ENCODE measurements at regions not wholly inside any gene's neighbourhood (a gene's known extent, or its start where the extent isn't known, plus 50 kb on each side); places are given as distances from the start of the nearest gene placed in this dataset.

- ATAC-seq, result no peak
- peaks cover 0 to 5% (median 3%) of the 10 kb centered on the region in 3 donors for H3K4me1 ChIP-seq
- H3K4me3 ChIP-seq, result no peak overlapping the region
- no peaks in the 10 kb centered on the region for H3K9me3 ChIP-seq
- TF ChIP-seq POLR2AphosphoS5 (IDR thresholded peaks at IDR 0.05), result no peak
- TF ChIP-seq POLR2A (IDR thresholded peaks at IDR 0.05), result no peak
- no peak for TF ChIP-seq CTCF (IDR thresholded peaks at IDR 0.05)
- no peak for TF ChIP-seq EP300 (IDR thresholded peaks at IDR 0.05)
- no peak overlapping the region for H3K27ac ChIP-seq
- 90% methylated on average over 2 of the region's 2 CpGs; no CpG with 5 or more reads in 1 of the 2 donors for WGBS, 2 donors (ENCODE audit: low coverage in 1 of 2)
- no peaks in the 10 kb centered on the region for H3K27me3 ChIP-seq
- no peaks in the 10 kb centered on the region for H3K36me3 ChIP-seq
These were observed 407.5 kb downstream of the PCNX1 start for GRCh38 chr14:71314717-71315116.

- H3K9me3 ChIP-seq, result no peaks in the 10 kb centered on the region
- peaks cover 0 to 17% (median 4%) of the 10 kb centered on the region in 3 donors for H3K4me1 ChIP-seq
- H3K27me3 ChIP-seq, result no peaks in the 10 kb centered on the region
- no peak overlapping the region for H3K4me3 ChIP-seq
- TF ChIP-seq POLR2AphosphoS5 (IDR thresholded peaks at IDR 0.05) (no peak), EP300 (IDR thresholded peaks at IDR 0.05) (no peak), POLR2A (IDR thresholded peaks at IDR 0.05) (no peak), CTCF (IDR thresholded peaks at IDR 0.05) (no peak)
- WGBS, 2 donors (ENCODE audit: low coverage in 1 of 2), result 70 to 73% methylated on average over 4 of the region's 4 CpGs
- no peaks in the 10 kb centered on the region for H3K36me3 ChIP-seq
- no peak overlapping the region for H3K27ac ChIP-seq
- ATAC-seq, result no peak
These were observed 410.3 kb downstream of the PCNX1 start for GRCh38 chr14:71317385-71318096.

GRCh38 chr14:71318097-71318459 lies 410.8 kb downstream of the PCNX1 start:
- no peak overlapping the region for H3K27ac ChIP-seq
- H3K4me1 ChIP-seq, result peaks cover 0 to 22% (median 4%) of the 10 kb centered on the region in 3 donors
- TF ChIP-seq POLR2AphosphoS5 (IDR thresholded peaks at IDR 0.05), result no peak
- no peak for TF ChIP-seq CTCF (IDR thresholded peaks at IDR 0.05)
- TF ChIP-seq EP300 (IDR thresholded peaks at IDR 0.05), result no peak
- TF ChIP-seq POLR2A (IDR thresholded peaks at IDR 0.05), result no peak
- ATAC-seq, result no peak
- no peak overlapping the region for H3K4me3 ChIP-seq
- H3K9me3 ChIP-seq, result no peaks in the 10 kb centered on the region
- no peaks in the 10 kb centered on the region for H3K27me3 ChIP-seq
- no peaks in the 10 kb centered on the region for H3K36me3 ChIP-seq
- 71 to 75% methylated on average over 2 of the region's 2 CpGs for WGBS, 2 donors (ENCODE audit: low coverage in 1 of 2)

- 4 to 8% methylated on average over 5 of the region's 5 CpGs for WGBS, 2 donors (ENCODE audit: low coverage in 1 of 2)
- Histone ChIP-seq H3K27me3 (no peaks in the 10 kb centered on the region), H3K4me1 (peaks cover 0 to 31% (median 4%) of the 10 kb centered on the region in 3 donors), H3K36me3 (no peaks in the 10 kb centered on the region), H3K4me3 (peak overlapping the region; percentile 83 to 88), H3K9me3 (no peaks in the 10 kb centered on the region), H3K27ac (peak overlapping the region; percentile 25 to 100 (median 98))
- no peak for ATAC-seq
- TF ChIP-seq POLR2A (IDR thresholded peaks at IDR 0.05) (no peak), EP300 (IDR thresholded peaks at IDR 0.05) (no peak), CTCF (IDR thresholded peaks at IDR 0.05) (no peak), POLR2AphosphoS5 (IDR thresholded peaks at IDR 0.05) (no peak)
These were observed 412.4 kb downstream of the PCNX1 start for GRCh38 chr14:71319666-71320065.

- no peaks in the 10 kb centered on the region for H3K9me3 ChIP-seq
- TF ChIP-seq EP300 (IDR thresholded peaks at IDR 0.05) (no peak), CTCF (IDR thresholded peaks at IDR 0.05) (peak in 2 of 4 experiments; percentile 17 to 19), POLR2AphosphoS5 (IDR thresholded peaks at IDR 0.05) (peak; percentile 92), POLR2A (IDR thresholded peaks at IDR 0.05) (peak; percentile 86 to 88)
- peak within 1 kb of the TSS; percentile 83 to 88 for H3K4me3 ChIP-seq
- no peaks in the 10 kb centered on the region for H3K27me3 ChIP-seq
- 0% methylated on average over 3 to 11 of the region's 52 CpGs for WGBS, 2 donors (ENCODE audit: low coverage in 1 of 2)
- peaks cover 0 to 36% (median 4%) of the 10 kb centered on the region in 3 donors for H3K4me1 ChIP-seq
- ATAC-seq, result peak; percentile 94
- H3K36me3 ChIP-seq, result no peaks in the 10 kb centered on the region
- peak within 1 kb of the TSS; percentile 95 to 100 (median 98) for H3K27ac ChIP-seq
These were observed 413.0 kb downstream of the PCNX1 start, which contains the start of gene SIPA1L1 for GRCh38 chr14:71320107-71320733. SIPA1L1 (plus strand) TSS chr14:71320476.
